DMS53 treated with DMSO at 0.1 percent for 48 hours (cell line): ENCODE measurements at regions not wholly inside any gene's neighbourhood (a gene's known extent, or its start where the extent isn't known, plus 50 kb on each side); places are given as distances from the start of the nearest gene placed in this dataset.

Experiments
- DNase-seq: peaks from one replicate; lab custom pipeline; 2025; ENCODE audit not compliant: unreplicated experiment; lab: John Stamatoyannopoulos, UW

DNA sequence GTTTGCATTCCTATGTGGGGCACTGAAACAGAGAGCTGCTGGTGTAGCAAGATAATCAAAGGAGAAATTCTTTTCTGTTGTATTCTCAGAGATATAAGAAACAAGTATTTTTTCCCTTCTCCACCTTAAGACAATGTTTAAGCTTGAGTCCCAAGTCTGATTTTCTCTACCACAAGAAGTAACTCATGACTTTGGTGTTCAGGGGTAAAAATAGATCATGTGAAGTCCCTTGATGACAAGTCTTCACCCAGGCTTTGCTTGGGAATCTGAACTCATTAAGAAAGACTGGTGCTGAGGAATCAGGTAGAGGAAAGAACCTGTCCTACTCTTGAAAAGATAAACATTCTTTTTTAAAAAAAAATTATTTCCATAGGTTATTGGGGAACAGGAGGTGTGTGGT, 205.6 kb downstream of the ALDH8A1 start:
- DNase-seq = no peak

DNA sequence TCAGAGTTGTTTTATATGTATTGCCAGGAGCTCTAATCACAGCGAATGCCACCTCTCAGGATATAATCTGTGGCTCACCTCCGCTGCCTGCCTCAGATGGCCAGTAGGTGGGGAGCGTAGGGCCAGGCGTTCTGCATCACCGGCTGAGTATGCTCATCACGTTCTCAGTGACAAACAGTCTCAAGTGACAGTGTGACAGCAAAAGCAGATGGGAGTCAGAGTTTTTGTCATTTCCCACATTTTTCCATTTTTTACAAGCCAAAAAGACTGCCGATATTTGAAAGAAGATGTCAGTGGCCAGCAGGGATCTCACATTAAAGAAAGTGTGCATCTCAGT, 208.7 kb downstream of the ALDH8A1 start:
- DNase-seq = peak; percentile 13

DNA sequence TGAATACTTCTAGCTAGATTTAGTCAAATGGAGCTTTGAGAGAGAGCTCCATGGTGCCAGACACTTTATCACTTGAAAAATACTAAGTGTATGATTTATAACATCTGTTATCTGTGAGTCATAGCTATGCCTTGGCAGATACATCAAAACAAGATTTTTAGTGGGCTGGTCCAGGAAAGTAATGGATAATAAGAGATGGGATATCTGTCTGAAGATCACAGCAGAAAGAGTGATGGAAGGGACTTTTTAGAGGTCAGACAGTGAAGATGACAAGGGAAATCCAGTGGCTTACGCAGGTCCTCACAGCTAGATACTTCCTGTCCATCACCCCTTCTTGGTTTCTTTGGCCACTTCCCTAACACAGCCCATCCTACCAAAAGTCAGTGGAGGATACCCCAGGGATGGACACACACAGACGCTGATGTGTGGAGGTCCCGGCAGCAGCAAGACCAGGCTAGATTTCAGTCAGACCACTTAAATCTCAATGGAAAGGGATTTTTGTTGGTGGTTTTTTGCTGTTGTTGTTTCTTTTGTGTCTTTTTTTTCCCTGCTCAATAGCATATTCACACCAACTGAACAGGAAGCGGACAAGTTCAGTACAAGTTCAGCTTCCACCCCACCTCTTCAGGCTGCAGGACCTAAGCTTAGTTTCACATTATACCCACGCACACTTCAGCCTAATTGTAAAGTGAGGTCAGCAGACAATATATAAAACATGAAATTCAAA, 209.3 kb downstream of the ALDH8A1 start:
- no peak for DNase-seq

DNA sequence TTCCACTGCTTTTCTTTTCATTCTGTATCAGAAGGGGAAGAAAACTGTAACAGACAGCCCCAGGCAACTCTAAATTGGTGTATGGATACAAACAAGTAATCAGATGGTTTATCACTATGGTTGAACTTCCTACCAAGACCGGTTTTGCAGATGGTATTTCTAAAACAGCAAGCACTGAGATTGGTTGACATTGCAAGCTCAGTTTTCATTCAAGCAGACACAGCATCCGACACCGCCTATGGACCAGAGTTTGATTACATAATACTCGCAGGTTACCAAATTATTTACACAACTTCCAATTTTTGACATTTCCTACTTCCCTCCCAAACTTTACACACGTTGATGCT, 209.9 kb downstream of the ALDH8A1 start:
- DNase-seq = no peak

DNA sequence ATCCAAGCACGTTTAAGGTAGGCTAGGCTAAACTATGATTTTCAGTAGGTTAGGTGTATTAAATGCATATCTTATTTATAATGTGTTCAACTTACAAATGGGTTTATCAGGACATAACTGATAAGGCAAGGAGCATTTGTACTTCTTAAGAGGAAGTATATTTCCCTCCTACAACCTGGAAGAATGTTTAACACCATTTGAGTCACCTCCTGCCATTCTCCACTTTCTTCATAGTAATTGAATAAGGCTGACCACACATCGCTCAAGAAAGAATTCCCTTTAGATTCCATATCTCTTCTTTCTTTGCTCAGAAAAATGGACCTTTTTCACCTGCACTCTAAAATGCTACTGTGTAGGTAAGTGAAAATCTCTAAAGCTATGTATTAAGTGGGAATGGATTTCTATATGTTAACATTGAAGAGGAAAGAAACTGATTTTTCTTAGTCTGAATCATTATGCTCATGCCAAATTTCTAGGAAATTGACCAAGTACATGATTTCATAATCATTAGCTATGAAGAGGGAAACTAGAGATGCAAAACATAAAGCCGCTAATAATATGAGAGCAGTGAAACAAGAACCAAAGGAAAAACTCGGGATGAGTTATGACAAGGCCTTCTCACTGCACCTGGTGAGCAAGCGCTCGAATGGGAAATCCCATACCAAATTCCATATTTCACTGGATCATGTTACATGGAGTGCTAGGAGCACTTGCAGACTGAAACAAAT, 210.4 kb downstream of the ALDH8A1 start:
- no peak for DNase-seq

DNA sequence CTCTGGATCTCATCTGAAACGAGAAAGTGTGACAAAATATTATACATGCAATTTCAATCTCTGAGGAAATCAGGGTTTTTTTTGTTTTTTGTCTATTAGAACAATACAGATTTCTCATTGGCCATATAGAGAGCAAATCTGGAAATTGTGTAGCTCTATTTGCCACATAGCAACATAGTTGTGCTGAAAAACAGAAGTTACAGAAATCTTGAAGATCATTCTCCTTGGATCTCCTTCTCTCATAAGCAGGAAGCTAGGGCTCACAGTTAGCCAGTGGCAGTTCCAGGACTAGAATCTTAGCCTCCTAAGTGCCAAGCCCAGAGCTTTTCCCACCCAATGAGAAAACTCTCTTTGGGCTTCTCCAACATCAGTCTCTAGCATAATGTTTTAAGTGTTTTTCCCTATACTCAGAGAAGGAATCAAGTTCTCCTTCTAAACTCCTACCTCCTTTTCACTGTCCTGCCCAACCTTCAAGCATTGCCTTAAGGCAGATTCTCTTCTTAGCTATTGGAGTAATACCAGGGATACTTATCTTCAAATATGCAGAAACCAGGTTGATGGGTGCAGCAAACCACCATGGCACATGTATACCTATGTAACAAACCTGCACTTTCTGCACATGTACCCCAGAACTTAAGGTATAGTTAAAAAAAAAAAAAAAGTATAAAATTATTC, 211.6 kb downstream of the ALDH8A1 start:
- DNase-seq = no peak

DNA sequence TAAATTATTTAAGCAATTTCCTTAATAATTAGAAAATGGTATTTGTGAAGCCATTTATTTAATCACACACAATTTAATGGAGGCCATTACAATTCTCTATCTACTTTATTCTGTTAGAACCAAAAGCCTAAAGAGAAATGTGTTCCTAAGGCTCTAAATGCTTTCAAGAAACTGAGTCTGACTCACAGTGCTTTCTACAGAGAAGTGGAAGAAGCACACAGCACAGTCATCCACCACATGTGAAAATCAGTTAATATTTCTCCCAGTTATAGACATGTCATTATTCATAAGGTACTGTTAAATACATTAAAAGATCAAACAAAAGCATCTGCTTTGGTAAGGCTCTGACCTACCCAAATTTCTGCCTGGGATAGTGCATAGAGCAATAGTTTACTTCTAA, 214.4 kb downstream of the ALDH8A1 start:
- no peak for DNase-seq

DNA sequence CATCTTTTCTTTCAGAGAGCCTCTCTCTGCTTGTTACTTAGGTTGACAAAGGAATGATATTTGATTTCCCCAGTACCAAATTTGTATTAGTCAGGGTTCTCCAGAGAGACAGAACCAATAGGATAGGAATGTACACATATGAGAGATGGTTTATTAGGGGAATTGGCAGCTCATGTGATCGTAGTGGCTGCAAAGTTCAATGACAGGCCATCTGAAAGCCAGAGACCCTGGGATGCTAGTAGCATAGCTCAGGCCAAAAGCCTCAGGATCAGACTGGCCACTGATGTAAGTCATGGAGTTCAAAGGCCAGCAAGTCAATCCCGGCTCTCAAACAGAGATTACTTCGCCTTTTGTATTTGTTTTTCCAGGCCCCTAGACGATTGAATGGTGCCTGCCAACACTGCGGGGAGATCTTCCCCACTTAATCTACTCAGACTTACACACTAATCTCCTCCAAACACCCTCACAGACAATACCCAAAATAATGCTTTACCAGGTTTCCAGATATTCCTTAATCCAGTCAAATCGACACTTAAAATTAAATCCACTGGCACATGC, 215.5 kb downstream of the ALDH8A1 start:
- no peak for DNase-seq

DNA sequence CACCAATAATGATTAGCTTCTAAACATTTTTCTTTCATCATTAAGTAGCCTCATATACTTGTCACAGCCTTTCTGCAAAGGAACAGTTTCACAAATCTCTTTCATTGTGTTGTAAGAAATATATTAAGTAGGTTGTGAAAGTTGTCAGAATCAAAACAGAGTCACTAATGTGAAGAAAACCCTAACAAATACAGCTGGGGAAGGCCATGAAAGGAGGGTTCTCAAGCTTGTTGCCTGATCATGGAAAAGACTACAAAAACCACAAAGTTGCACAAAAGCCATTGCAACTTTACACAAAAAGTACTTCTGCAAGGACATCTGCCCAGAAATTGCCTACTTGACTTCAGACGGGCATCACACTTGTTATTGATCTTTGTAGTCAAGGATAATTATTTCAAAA, 216.1 kb downstream of the ALDH8A1 start:
- DNase-seq = no peak

DNA sequence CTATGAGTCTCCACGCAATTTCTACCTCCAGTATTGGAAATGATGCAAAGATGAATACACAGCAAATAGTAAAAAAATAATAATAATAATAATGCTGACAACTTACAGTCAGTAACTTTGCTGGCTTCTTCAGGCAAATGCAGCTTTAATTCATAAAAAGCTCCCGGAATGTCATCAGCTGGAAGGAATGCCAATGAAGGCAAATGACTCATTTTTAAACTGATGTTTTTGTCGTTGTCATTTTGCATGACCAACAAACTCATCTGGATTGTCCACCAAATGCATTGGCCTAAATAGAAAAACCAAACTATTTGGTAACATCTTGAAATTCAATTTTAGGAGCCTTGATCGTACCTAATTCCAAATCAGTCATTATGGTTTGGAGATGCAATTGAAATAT, 217.1 kb downstream of the ALDH8A1 start:
- DNase-seq = no peak

DNA sequence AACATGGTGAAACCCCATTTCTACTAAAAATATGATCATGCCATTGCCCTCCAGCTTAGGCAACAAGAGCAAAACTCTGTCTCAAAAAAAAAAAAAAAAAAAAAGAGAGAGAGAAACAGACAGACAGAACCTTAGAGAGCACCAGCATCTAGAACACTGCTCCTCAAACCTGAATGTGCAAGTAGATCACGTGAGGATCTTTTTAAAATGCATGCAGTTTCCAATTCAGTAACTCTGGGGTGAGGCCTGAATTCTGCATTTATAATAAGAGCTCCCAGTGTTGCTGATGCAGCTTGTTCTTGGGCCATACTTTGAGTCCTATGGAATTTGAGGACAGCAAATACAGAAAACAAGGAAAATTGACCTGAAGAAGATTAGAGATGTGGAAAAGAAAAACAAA, 218.3 kb downstream of the ALDH8A1 start:
- no peak for DNase-seq

DNA sequence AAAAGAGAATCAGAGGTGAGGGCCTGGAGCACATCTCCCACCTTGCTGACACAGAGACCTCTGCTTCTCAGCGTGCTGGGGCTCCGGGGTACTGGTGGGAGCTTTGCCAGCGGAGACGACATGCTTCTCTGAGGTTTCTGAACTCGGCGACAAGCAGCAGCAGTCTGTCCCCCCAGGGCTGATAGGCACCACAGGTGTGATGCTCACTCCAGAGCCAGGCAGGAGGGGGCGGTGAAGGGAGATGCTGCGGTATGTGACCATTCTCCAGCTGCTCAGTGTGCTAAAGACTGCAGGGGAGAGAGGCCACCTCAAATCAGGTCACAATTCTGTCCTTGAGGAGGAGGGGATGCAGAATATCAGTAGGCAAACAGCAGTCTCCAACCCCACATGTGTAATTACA, 219.9 kb downstream of the ALDH8A1 start:
- DNase-seq = no peak

DNA sequence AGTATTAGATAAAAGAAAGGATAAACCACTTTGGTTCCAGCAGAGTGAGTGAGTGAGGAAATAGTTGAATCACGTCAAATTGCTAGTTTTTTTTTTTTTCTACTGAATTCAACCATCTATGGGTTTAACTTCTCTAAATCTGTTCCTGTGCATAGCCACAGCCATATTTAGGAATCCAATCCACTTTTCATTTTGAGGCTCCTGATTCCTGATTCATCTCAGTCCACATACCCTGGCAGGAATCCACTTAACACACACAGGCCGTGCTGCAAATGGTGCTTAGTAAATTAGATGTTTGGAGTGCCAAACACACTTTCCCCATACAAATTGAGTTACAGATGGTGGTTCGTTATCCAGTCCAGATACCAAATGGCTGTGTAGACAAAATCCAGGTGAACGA, 220.3 kb downstream of the ALDH8A1 start:
- no peak for DNase-seq

DNA sequence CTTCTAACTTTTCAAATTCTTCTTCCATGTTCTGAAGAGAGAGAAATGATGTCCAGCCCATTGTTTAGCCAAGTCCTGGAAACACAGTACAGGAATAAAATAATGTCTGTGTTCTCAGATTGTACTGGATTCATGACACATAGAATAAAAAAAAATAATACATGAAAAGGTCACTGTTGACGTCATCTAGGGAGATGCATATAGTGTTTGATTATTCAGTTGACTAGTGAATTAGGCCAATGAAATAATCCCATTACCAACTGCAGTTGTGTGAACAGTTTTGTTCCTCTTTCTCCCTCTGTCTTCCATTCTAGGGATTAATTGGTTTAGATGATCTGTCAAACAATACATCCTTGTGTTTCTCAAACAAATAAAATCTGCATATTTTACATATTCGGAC, 222.8 kb downstream of the ALDH8A1 start:
- DNase-seq = no peak

DNA sequence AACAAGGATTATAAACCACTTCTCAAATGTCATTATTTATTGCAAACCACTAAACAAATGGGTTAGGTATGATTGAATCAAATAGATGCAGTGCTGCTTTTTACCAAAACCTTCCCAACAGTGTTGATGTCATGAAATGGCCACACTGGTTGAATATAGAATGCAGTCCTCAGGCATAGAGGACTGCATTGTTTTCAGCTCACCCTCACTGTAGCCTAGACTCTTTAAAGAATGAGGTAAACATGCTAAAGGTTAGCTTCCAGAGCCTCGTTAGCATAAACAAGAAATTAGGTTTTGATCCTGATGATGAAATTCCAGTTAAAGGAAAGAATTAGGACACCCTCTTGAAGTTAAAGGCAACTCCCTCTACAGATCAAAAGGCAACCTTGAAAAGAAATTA, 224.3 kb downstream of the ALDH8A1 start:
- no peak for DNase-seq

DNA sequence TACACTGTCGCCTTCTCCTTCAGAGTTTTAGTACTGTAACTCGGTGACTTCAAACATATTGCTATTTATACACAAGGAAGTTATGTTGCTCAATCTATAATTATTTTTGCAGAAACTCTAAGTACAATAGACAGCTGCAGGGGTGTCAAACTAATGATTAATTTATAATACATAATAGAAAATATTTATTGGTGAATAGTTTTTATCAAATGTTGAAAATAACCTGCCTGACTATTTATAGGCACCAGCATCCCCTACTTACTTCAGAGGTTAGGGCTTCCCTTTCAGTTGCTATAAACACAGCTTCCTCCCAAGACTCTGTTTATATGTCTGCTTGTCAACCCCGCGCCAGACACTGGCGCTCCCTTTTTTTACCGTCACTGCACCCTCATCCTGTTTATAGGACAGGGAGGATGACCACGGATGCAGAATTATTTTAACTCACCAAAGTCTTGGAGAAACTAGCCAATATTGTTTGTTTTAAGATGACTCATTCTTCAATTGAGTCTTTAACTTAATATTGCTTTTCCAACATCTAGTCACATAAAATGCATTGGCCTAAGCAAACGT, 225.0 kb downstream of the ALDH8A1 start:
- DNase-seq = no peak

DNA sequence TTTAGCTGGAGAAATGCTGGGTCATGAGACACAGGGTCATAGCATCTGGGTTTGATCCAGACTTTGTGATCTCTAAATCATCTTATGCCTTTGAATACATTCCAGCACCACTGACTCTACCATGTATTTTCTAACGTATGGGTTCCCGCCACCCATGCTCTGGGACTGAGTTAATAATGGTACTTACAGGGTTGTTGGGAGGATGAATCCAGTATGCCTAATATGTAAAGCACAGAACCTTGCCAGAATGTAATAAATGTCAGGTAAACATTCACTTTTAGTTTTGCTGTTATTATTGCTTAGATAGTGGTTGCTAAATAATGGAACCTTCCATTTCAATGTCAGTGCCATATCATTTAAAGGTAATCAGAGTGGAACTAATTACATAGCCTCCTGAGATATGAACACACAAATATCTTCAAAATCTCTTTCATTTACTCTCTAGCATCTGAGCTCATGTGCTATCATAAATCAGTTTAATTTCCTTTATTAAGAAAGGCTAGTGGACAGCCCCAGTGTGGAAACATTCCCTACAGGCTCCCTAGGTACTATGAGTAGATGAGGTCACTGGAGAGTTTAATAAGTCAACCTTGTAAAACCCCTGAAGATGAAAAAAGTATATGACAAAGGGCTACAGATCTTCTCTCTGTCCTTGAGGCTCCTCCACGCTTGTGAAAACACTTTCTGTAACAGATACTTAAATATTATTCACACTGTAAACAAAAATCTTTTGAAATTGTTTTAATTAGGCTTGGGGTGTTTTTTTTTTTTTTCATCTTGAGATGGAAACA, 226.6 kb downstream of the ALDH8A1 start:
- DNase-seq = no peak

DNA sequence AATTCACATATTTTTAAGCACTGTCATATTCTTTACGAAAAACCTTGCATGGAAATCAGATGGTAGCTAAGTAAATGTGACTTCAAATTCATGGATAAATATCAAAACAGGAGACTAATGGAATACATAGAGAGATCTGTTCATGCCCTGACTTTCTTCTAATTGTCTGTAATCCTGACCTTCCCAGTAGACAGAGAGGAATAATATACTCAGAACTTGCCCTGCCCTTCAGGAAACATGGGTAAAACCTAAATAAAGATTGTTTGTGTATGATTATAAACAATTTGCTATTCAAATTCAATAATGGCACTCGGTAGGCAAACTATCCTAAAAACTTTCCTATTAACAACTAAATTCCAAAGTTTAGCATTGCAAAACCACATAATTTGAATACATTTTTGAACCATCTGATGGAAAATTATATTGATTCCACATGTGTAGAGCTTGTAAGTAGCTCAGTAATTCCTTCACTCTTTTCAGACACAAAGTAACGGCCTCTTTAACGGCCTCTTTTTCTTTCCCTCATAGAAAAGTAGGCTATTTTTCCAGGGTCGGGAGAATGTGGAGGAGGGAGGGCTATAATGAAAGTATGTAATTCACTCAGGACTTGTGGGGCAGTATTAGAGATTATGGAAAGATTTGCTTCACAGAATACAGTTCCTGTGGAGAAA, 227.6 kb downstream of the ALDH8A1 start:
- no peak for DNase-seq

DNA sequence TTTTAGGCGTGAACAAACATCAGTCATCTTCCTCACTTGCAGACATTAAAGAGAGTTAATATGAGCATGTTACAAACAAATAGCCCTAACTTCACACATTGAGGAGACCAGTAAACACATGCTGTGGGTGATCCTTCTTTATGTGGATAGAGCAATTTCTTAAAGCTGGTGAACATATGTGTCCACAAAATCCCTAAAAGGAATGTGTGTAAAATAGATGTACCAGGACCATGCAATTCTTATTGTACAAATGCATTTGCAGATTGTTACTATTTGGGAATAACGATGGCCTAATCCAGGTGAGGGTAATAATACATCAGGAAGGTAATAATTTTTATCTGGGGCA, 228.9 kb downstream of the ALDH8A1 start:
- DNase-seq = no peak

DNA sequence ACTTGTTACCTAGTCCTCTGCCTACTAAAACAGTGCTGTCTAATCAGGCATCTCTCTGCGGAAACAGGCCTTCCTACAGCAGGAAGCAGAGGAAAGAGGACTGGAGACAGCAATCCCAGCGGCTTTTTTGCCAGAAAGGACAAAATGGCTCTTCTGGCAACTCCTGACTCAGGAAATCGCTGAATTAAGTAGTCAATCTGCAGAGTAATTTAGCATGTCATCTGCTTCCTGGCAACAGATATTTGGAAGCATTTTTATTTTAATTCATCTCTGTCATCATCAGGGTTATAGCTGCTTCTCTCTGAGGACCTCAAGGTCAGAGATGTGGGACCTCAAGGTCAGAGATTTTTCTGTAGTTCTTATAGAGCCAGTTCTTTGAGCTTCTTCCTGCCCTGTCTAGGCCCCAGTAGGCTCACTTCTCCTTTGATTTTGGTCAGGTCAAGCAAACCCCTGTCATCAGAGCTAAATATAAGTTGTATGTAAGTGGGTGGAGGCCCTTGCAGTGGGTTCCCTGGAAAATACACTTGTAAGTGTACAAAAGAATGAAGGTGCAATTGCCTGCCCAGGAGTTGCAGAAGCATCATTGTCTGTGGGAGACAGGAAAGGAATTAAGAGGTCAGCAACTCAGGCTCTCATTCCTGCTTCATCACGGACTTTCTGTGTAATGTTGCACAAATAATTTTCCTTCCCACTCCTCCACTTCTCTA, 229.4 kb downstream of the ALDH8A1 start:
- DNase-seq = no peak
